ENCODE measurements at regions not wholly inside any gene's neighbourhood (a gene's known extent, or its start where the extent isn't known, plus 50 kb on each side); places are given as distances from the start of the nearest gene placed in this dataset.
"Not testable (repeated sequence)": the region's sequence is repeated elsewhere in the genome, so short reads cannot be mapped to it uniquely, and the experiment has no call there.

GRCh38 chr10:33921970-33922605, 587.6 kb upstream of the NRP1 start:
- in situ Hi-C loops (cut with MboI; ENCODE audit: low pct_unique_long_range_greater_than_20kb, low sequenced_read_pairs): no loop called here
- no peak for DNase-seq

DNA sequence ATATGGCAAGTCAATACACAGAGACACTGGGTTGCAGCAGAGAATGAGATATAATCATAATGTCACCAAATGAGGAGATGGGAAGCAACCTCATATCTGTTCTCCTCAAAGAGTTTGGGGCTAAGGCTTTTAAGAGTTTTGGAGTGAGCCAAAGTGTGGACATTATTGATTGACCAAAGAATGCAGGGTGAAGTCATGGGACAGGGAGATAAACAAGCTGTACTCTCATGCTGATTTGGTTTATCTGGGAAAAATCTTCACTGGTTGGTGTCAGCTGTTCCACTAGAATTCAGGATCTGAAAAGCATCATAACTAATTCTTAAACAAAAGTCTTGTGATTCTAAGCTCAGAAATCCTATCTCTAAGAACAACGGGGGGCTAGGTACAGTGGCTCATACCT, 585.9 kb upstream of the NRP1 start:
- DNase-seq: no peak

DNA sequence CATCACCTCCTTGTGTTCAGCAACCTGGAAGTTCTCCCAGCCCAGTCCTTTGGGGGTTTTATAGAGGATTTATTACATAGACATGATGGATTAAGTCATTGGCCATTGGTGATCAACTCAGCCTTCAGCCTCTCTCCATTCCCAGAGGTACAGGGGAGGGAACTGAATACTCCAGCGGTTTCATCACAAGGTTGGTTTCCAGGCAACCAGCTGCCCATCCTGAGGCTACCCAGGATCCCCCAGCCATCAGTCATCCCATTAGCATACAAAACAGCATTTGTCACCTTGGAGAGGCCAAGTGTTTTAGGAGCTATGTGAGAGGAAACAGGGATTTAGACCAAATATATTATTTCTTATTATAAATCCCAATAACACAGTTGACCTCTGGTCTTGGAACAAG, 584.8 kb upstream of the NRP1 start:
- no peak for DNase-seq
- in situ Hi-C loops (cut with MboI; ENCODE audit: low pct_unique_long_range_greater_than_20kb, low sequenced_read_pairs): no loop called here

More for the DNA sequence above, 585.9 kb upstream of the NRP1 start:
- in situ Hi-C loops (cut with MboI; ENCODE audit: low pct_unique_long_range_greater_than_20kb, low sequenced_read_pairs): no loop called here

DNA sequence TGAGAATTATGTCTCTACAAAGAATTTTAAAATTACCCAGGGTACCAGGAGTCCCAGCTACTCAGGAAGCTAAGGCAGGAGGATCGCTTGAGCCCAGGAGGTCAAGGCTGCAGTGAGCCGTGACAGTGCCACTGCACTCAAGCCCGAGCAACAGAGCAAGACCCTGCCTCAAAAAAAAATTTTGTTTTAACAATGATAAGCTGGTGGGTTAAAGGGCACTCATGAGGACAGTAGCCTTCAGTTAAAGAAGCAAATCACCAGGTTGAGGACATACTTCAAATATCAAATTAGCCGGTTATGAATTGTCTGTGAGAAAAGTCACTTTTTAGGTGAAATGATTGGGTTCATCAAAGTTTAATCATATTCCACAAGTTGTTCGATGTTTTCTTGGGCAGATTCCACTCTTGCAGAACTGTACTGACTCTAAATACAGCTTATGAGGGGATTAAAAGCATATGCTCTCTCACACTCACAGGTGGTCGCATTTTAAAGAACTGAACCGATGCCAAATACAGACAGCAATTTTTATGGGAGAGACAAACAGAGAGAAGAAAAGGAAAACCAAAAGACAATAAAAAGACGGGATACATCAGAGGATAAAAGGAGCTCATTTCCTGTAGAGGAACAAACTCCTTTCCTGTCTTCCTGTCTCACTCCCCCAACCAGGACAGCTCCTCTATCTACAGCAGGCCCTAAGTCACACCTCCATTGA, 582.8 kb upstream of the NRP1 start:
- in situ Hi-C loops (cut with MboI; ENCODE audit: low pct_unique_long_range_greater_than_20kb, low sequenced_read_pairs): no loop called here
- DNase-seq: no peak

GRCh38 chr10:33914746-33915145, 580.3 kb upstream of the NRP1 start:
- in situ Hi-C loops (cut with MboI; ENCODE audit: low pct_unique_long_range_greater_than_20kb, low sequenced_read_pairs): no loop called here
- no peak for DNase-seq

DNA sequence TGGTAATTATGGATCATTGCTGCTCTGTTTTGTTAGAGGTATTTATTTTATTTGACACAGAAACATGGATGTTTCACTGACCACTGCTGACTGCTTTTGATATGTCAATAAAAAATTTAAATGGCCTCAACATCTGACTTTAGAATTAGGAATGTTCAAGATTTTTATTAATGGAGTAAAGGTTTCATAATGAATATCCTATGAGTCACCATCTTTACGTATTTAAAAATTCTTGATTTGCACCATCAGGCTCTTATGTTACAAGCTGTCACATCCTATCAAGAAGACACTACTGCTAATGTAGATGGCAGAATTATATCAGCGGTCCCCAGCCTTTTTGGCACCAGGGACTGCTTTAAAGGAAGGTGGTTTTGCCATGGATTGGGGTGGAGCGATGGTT, 578.7 kb upstream of the NRP1 start:
- in situ Hi-C loops (cut with MboI; ENCODE audit: low pct_unique_long_range_greater_than_20kb, low sequenced_read_pairs): no loop called here

GRCh38 chr10:33909476-33909875, 575.0 kb upstream of the NRP1 start:
- in situ Hi-C loops (cut with MboI; ENCODE audit: low pct_unique_long_range_greater_than_20kb, low sequenced_read_pairs); DNase-seq: not testable (repeated sequence)

More for the DNA sequence above, 578.7 kb upstream of the NRP1 start:
- no peak for DNase-seq

DNA sequence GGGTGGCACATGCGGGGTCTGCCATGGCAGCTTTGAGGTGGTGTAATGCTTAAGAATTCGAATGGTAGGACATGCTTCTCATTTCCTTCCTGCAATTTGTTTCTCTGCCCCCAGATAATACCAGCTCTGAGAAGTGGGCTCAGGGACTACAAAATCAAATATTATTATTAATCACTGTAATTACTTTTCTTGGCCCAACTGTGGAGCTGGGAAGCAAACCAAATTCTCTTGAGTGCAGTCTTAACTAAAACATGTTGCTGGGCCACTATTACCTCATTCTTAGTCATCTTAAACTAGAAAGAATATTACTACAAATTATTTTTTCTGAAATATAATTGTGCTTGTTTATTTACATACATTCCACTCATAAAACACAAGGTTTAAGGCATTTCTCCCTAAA, 566.7 kb upstream of the NRP1 start:
- DNase-seq: no peak
- in situ Hi-C loops (cut with MboI; ENCODE audit: low pct_unique_long_range_greater_than_20kb, low sequenced_read_pairs): no loop called here

DNA sequence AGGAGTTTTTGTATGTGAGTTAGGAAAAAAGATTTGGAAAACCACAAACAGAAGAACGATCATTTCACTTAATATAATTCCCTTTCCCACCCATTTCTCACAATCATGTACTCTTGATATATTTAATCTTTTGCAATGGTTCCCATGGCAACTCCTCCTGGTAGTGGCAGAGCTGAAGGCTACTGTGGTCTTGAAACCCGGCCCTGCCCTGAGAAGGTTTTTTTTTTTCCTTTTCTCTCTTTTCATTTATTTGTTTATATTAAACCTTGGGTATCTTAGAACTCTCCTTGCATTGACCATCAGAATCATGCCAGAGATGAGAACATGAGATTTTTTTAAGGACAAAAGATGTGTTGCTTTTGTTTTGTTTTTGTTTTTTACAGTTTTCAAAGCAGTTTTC, 566.1 kb upstream of the NRP1 start:
- DNase-seq: no peak
- in situ Hi-C loops (cut with MboI; ENCODE audit: low pct_unique_long_range_greater_than_20kb, low sequenced_read_pairs): no loop called here

- no peak for DNase-seq
- in situ Hi-C loops (cut with MboI; ENCODE audit: low pct_unique_long_range_greater_than_20kb, low sequenced_read_pairs): no loop called here
Observed at GRCh38 chr10:33899578-33900531, 565.4 kb upstream of the NRP1 start.

- in situ Hi-C loops (cut with MboI; ENCODE audit: low pct_unique_long_range_greater_than_20kb, low sequenced_read_pairs): no loop called here
- no peak for DNase-seq
Observed at GRCh38 chr10:33897291-33897752, 562.9 kb upstream of the NRP1 start.

GRCh38 chr10:33893506-33893905, 559.0 kb upstream of the NRP1 start:
- in situ Hi-C loops (cut with MboI; ENCODE audit: low pct_unique_long_range_greater_than_20kb, low sequenced_read_pairs): no loop called here
- DNase-seq: no peak

- in situ Hi-C loops (cut with MboI; ENCODE audit: low pct_unique_long_range_greater_than_20kb, low sequenced_read_pairs): no loop called here
Observed at GRCh38 chr10:33889371-33889770, 554.9 kb upstream of the NRP1 start.

GRCh38 chr10:33887188-33887587, 552.7 kb upstream of the NRP1 start:
- DNase-seq: no peak
- in situ Hi-C loops (cut with MboI; ENCODE audit: low pct_unique_long_range_greater_than_20kb, low sequenced_read_pairs): no loop called here

More at GRCh38 chr10:33889371-33889770, 554.9 kb upstream of the NRP1 start:
- no peak for DNase-seq

GRCh38 chr10:33886299-33886698, 551.8 kb upstream of the NRP1 start:
- no peak for DNase-seq
- in situ Hi-C loops (cut with MboI; ENCODE audit: low pct_unique_long_range_greater_than_20kb, low sequenced_read_pairs): no loop called here

- in situ Hi-C loops (cut with MboI; ENCODE audit: low pct_unique_long_range_greater_than_20kb, low sequenced_read_pairs): no loop called here
- DNase-seq: no peak
Observed at GRCh38 chr10:33884604-33885003, 550.1 kb upstream of the NRP1 start.

- DNase-seq: no peak
- in situ Hi-C loops (cut with MboI; ENCODE audit: low pct_unique_long_range_greater_than_20kb, low sequenced_read_pairs): no loop called here
Observed at GRCh38 chr10:33883881-33884280, 549.4 kb upstream of the NRP1 start.

- in situ Hi-C loops (cut with MboI; ENCODE audit: low pct_unique_long_range_greater_than_20kb, low sequenced_read_pairs): no loop called here
- no peak for DNase-seq
Observed at GRCh38 chr10:33882996-33883395, 548.5 kb upstream of the NRP1 start.

GRCh38 chr10:33880291-33880690, 545.8 kb upstream of the NRP1 start:
- in situ Hi-C loops (cut with MboI; ENCODE audit: low pct_unique_long_range_greater_than_20kb, low sequenced_read_pairs): no loop called here
- no peak for DNase-seq
